Nephron progenitor cell (in vitro differentiated cells): ENCODE measurements at regions not wholly inside any gene's neighbourhood (a gene's known extent, or its start where the extent isn't known, plus 50 kb on each side); places are given as distances from the start of the nearest gene placed in this dataset.

Experiments
- DNase-seq: peaks from one replicate; pipeline ENCODE4 v3.0.0; 2021
- H3K27ac Mint-ChIP-seq: 2 replicates; pipeline ENCODE4 v1.8.0; 2021; ENCODE audit warnings: mild to moderate bottlenecking, moderate library complexity, mixed read lengths
- H3K27me3 Mint-ChIP-seq: 2 replicates; pipeline ENCODE4 v1.8.0; 2021; ENCODE audit warnings: mild to moderate bottlenecking, low read depth, mixed read lengths; ENCODE audit not compliant: poor library complexity
- H3K36me3 Mint-ChIP-seq: 2 replicates; pipeline ENCODE4 v1.8.0; 2021; ENCODE audit warnings: low read depth, mixed read lengths
- H3K4me1 Mint-ChIP-seq: 2 replicates; pipeline ENCODE4 v1.8.0; 2021; ENCODE audit warnings: mixed read lengths
- H3K4me3 Mint-ChIP-seq: 2 replicates; pipeline ENCODE4 v1.8.0; 2021; ENCODE audit warnings: mild to moderate bottlenecking, moderate library complexity, mixed read lengths
- H3K9me3 Mint-ChIP-seq: 2 replicates; pipeline ENCODE4 v1.8.0; 2021; ENCODE audit warnings: mild to moderate bottlenecking, moderate library complexity, mixed read lengths
- TF ChIP-seq, protein P1 (sequence below): fragments of 200-600 bp; sonication (generic); IDR thresholded peaks from 2 replicates; pipeline ENCODE4 v1.5.0; 2021; ENCODE audit warnings: antibody characterized with exemption

GRCh38 chr4:141884070-141884469, 247.7 kb downstream of the IL15 start:
- Mint-ChIP-seq H3K4me3 (no peak overlapping the region), H3K27me3 (no peaks in the 10 kb centered on the region), H3K27ac (no peak overlapping the region), H3K4me1 (no peaks in the 10 kb centered on the region), H3K9me3 (peaks cover 21% of the 10 kb centered on the region), H3K36me3 (peaks cover 5% of the 10 kb centered on the region)
- DNase-seq, result no peak
- TF ChIP-seq, protein P1, sequence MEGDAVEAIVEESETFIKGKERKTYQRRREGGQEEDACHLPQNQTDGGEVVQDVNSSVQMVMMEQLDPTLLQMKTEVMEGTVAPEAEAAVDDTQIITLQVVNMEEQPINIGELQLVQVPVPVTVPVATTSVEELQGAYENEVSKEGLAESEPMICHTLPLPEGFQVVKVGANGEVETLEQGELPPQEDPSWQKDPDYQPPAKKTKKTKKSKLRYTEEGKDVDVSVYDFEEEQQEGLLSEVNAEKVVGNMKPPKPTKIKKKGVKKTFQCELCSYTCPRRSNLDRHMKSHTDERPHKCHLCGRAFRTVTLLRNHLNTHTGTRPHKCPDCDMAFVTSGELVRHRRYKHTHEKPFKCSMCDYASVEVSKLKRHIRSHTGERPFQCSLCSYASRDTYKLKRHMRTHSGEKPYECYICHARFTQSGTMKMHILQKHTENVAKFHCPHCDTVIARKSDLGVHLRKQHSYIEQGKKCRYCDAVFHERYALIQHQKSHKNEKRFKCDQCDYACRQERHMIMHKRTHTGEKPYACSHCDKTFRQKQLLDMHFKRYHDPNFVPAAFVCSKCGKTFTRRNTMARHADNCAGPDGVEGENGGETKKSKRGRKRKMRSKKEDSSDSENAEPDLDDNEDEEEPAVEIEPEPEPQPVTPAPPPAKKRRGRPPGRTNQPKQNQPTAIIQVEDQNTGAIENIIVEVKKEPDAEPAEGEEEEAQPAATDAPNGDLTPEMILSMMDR, result no peak

GRCh38 chr4:141885112-141885511, 248.7 kb downstream of the IL15 start:
- peaks cover 21% of the 10 kb centered on the region for H3K9me3 Mint-ChIP-seq
- H3K4me3 Mint-ChIP-seq, result no peak overlapping the region
- H3K27ac Mint-ChIP-seq, result no peak overlapping the region
- H3K4me1 Mint-ChIP-seq, result no peaks in the 10 kb centered on the region
- TF ChIP-seq, protein P1, result no peak
- no peak for DNase-seq
- H3K36me3 Mint-ChIP-seq, result peaks cover 5% of the 10 kb centered on the region
- no peaks in the 10 kb centered on the region for H3K27me3 Mint-ChIP-seq

GRCh38 chr4:141890279-141890678, 253.9 kb downstream of the IL15 start:
- Mint-ChIP-seq H3K9me3 (peaks cover 4% of the 10 kb centered on the region), H3K36me3 (no peaks in the 10 kb centered on the region), H3K4me1 (no peaks in the 10 kb centered on the region), H3K27me3 (no peaks in the 10 kb centered on the region), H3K4me3 (no peak overlapping the region), H3K27ac (no peak overlapping the region)
- no peak for DNase-seq
- TF ChIP-seq, protein P1, result no peak

GRCh38 chr4:141891260-141892120, 255.1 kb downstream of the IL15 start:
- no peaks in the 10 kb centered on the region for H3K27me3 Mint-ChIP-seq
- H3K36me3 Mint-ChIP-seq, result no peaks in the 10 kb centered on the region
- H3K27ac Mint-ChIP-seq, result peak overlapping the region; percentile 11

GRCh38 chr4:141896687-141897086, 260.3 kb downstream of the IL15 start:
- H3K4me1 Mint-ChIP-seq, result peaks cover 19% of the 10 kb centered on the region

More at GRCh38 chr4:141891260-141892120, 255.1 kb downstream of the IL15 start:
- no peaks in the 10 kb centered on the region for H3K9me3 Mint-ChIP-seq
- TF ChIP-seq, protein P1, result no peak
- DNase-seq, result no peak
- H3K4me3 Mint-ChIP-seq, result no peak overlapping the region
- H3K4me1 Mint-ChIP-seq, result no peaks in the 10 kb centered on the region

More at GRCh38 chr4:141896687-141897086, 260.3 kb downstream of the IL15 start:
- DNase-seq, result no peak
- Mint-ChIP-seq H3K27me3 (peaks cover 6% of the 10 kb centered on the region), H3K9me3 (no peaks in the 10 kb centered on the region), H3K27ac (no peak overlapping the region), H3K4me3 (no peak overlapping the region), H3K36me3 (no peaks in the 10 kb centered on the region)
- TF ChIP-seq, protein P1, result no peak
